GM21723 (cell line): ENCODE measurements at regions not wholly inside any gene's neighbourhood (a gene's known extent, or its start where the extent isn't known, plus 50 kb on each side); places are given as distances from the start of the nearest gene placed in this dataset.
"Not testable (repeated sequence)": the region's sequence is repeated elsewhere in the genome, so short reads cannot be mapped to it uniquely, and the experiment has no call there.

Experiments
- ATAC-seq: cut with Tn5 transposase; IDR thresholded peaks from one replicate; pipeline ENCODE4 v1.9.1; 2021; ENCODE audit warnings: mild to moderate bottlenecking, moderate library complexity; ENCODE audit not compliant: unreplicated experiment

DNA sequence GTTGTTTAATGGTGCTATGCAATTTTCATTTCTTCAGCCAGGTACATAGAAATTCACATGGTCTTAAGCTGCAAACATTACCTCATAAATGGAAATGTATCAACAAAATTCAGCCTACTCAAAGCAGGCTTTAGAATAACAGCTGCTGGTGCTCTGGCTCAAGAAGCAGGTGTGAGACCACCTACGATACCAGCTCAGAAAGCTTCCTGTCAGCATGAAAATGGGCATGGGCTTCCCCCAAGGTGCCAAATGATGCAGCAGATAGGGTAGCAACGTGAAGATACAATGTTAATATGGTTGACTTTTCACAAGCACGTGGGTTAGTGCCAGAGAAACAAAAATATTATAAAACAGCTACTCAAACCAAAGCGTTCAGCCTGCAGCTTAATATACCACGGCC lies 343.4 kb upstream of the PRICKLE1 start:
- no peak for ATAC-seq

DNA sequence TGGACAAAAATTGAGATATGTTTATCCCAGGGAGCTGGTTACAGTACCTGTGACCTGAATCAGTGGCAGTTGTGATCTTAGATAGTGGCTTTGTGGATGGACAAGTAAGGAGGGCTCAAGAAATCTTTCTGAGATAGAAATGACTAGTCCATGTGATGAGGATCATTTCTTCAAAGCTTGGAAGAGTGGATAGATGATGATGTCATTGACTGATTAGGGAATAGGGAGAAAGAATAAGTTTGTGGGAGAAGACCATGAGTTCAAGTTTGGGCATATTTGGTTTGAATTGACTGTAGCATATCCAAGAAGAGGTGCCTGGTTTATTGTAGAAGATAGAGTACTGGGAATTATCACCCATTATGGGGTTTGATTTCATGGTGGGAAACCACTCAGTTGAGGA lies 336.7 kb upstream of the PRICKLE1 start:
- no peak for ATAC-seq

DNA sequence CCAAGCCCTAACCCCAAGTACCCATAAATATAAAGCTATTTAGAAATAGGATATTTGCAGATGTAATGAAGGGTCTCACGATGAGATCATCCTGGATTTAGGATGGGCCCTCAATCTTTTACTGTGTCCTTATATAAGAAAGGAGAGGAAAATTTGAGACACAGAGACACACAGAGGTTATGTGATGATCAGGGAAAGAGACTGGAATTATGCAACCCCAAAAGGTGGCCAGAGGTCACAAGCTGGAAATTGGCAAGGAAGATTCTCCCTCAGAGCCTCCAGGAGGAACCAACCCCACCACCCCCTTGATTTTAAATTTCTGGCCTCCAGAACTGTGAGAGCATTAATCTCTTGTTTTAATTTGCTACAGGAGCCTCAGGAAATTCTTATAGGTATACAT lies 334.9 kb upstream of the PRICKLE1 start:
- ATAC-seq = no peak

DNA sequence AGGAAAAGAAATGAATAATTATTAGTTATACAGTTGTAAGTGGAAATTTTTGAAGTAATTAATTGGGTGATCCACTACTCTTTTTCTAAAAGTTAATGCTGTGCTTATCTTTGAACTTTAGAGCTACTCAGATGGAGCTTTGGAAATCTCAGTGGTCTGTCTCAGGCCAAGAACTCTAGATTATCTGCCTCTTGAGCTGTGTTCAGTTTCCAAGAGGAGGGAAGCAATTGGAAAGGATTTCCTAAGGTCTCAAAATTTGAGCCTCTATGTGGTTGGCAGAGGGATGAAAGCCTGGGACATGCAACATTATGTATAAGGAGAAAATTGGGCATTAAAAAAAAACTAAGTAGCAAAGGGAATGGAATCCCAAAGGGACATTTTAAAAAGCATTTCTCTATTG lies 334.0 kb upstream of the PRICKLE1 start:
- ATAC-seq = no peak

DNA sequence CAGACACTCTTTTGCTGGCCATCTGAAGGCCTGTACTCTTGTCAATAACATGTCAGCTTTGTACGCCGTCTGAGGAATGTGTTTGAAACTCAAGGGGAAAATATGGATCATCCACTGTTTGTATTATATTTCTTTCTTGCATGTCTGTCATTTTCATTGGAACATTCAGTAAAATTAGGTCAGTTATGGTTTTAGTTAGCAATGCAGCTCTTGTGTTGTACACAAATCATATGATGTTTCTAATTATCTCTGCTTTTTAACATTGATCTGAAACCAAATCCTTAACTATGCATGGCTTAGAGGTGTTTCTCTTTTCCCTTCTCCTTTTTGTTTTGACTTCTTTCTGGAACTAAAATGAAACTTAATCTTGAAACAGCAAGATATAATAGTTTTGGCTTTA lies 333.6 kb upstream of the PRICKLE1 start:
- no peak for ATAC-seq

DNA sequence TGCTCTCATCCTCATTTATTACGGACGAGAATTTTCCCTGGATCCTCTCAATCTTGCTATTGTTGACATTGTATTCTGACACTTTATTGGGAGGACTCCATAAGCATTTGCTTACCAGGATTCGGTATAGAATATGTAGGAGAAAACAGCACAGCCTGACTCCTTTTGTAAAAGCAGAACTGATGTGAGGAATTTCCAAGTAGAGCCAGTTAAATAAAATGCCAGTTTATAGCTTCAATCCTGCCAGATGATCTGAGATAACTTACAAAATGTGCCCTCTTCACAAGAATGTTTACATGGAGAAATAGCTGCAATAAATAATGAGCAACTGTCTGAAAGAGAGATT lies 332.9 kb upstream of the PRICKLE1 start:
- no peak for ATAC-seq

DNA sequence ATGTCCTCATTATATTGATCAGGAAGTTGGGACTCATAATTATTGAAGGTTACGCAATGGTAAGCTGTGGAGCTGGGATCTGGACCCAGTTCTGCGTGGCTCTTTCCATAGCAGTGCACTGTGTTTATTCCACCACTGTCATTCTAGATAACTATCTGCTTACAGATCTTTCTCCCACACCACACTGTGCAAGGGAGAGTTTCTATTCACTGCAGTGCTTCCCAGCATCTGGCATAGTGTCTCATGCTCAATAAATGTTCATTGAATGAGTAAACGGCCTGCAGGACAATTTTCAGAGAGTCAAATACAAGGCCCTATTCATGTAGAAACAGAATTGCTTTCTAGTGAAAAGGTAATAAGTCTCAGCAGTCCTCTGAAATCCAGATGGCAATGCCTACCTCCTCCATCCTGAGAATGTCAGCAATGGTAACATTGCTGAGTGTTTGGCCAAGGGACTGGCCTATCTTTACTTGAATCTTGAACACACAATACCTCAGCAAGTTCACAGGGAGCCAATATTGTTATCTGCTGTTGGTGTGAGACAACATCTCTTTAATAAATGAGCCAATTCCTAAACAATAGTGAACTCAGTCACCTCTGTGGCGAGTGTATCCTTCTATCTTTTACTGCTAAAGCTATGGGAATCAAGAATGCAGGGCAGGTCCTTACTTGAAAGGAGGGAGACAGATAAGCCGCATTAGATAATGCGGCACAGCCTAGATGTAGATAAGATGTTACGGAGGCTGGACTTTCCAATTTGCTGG lies 332.4 kb upstream of the PRICKLE1 start:
- no peak for ATAC-seq

DNA sequence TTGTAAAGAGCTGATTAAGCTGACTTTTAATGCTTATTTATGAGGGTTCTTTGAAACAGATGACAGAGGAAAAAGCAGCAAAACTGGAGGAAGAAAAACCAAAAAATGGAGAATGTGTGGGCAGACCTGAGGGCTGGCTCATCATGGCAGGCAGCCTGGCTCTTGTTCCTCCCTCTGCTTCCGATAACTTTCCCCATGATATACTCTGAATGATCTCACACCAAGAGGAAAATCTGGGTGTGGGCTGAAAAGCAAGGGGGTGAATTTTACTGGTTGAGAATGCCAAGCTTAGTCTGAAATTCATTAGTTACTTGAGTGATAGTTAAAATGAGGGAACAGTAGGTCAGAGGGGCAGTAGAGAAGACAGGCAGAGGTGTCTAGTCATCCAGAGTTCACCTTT lies 330.1 kb upstream of the PRICKLE1 start:
- ATAC-seq = no peak

DNA sequence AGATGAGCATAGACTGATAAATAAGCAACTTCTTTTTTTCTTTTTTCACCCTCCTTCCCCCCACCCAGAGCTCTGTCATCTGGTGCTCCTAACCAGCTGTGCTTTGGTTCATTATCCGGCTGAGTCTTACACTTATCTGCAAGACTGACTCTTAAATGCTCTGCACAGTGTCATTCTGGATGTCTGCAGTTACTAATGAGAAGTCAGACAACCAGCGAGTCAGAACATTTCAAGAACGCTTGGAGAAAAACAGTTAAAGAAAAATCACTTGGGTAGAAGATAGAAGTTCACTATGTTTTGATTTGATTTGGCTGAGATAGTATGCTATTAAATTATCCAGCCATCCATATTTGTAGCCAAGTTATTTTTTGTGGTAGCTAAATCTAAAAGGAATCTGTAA lies 328.9 kb upstream of the PRICKLE1 start:
- no peak for ATAC-seq

DNA sequence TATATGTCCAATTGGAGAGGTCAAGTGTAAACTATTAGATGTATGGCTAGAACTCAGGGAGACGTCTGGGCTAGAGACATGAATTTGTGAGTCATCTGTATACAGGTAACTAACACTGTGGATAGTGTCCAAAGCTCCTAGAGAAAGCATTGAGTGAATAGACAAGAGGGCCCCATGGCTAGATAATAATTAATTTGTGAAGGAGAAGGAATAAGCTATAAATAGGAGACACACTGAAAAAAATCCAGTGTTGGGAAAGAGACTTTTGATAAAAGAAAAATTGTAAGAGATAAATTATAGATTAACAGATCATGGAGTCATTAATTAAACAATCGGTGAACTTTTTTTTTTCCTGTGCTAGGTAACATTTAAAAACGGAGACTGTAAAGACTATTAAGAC lies 326.6 kb upstream of the PRICKLE1 start:
- no peak for ATAC-seq

DNA sequence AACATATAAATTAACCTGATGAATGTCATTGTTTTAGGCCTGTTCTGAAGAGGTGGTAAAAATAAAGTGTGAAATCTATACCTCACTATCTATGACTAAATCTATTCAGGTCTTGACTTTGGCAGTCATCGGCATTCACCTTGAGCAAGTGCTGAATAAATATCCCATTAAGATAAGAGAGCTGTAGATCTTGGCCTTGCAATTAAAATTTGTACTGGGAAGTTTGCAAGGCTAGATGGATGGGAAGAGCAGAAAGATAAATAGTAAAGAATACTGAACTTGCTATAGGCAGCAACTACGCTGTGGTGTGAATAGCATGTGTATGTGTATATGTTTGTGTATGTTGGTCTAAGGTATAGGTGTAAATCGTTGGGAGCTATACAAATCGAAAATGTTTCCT lies 325.9 kb upstream of the PRICKLE1 start:
- ATAC-seq = no peak

DNA sequence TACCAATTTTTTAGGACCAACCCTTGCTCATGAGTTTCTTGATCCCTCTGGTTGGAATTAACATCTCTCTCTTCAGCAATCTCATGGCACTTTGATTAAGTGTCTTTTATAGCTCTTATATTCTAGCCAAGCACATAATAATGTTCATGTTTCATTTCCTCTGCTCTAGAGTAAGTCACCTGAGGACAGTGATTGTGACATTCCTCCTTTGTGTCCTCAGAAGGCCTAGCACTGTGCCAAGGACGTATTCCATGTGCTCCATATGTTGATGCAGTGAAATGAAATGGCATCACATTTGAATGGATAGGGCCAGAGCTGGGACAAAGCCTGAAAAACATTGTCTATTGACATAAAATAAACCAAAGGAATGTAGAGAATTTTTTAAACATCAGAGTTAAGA lies 322.8 kb upstream of the PRICKLE1 start:
- ATAC-seq = no peak

DNA sequence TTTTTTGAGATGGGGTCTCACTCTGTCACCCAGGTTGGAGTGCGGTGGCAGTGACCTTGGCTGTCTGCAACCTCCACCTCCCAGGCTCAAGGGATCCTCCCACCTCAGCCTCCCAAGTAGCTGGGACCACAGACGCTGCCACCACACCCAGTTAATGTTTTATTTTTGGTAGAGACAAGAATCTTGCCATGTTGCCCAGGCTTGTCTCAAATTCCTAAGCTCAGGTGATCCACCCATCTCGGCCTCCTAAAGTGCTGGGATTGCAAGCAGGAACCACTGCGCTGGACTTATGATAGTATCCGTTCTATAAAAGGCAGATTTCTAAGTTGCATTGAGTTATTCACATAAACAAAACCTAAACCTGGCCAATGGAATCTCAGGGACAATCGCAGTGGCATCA lies 321.1 kb upstream of the PRICKLE1 start:
- ATAC-seq = no peak

DNA sequence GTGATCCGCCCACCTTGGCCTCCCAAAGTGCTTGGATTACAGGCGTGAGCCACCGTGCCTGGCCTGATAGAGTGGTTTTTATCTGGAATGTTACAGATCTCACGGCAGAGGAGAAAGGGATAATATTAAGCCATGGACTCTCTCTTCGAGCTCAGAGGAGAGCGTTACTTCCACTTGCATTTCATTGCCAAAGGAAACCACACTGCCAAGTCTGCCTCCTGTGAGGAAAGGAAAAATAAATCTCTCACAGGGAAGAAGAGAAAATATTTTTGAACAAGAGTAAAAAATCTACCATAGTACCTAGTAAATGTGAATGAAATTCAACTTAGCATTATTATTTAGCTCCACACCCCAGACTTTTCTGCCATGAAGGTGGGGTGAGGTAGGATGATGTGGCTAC lies 319.2 kb upstream of the PRICKLE1 start:
- no peak for ATAC-seq

DNA sequence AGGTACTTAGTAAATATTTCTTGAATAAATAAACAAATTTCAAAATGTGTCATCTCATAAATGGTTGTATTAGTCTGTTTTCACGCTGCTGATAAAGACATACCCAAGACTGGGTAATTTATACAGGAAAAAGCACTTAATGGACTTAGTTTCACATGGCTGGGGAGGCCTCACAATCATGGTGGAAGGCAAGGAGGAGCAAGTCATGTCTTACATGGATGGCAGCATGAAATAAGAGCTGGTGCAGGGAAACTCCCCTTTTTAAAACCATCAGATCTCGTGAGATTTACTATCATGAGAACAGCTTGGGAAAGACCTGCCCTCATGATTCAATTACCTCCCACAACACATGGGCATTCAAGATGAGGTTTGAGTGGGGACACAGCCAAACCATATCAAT lies 317.3 kb upstream of the PRICKLE1 start:
- ATAC-seq = not testable (repeated sequence)

DNA sequence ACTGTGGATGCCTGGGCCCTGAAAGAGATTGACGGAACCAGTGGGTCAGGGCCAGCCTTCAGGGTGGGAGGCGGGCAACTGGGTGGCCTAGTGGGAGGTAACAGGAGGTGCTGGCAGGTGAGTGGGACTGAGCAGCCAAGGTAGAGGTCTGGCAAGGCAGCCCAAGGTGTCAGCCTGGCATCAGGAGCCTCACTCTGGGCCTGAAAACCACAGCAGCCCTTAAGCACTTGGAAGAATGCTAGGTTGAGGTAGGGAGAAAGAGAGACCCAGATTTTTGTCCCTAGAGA lies 315.8 kb upstream of the PRICKLE1 start:
- ATAC-seq = no peak

DNA sequence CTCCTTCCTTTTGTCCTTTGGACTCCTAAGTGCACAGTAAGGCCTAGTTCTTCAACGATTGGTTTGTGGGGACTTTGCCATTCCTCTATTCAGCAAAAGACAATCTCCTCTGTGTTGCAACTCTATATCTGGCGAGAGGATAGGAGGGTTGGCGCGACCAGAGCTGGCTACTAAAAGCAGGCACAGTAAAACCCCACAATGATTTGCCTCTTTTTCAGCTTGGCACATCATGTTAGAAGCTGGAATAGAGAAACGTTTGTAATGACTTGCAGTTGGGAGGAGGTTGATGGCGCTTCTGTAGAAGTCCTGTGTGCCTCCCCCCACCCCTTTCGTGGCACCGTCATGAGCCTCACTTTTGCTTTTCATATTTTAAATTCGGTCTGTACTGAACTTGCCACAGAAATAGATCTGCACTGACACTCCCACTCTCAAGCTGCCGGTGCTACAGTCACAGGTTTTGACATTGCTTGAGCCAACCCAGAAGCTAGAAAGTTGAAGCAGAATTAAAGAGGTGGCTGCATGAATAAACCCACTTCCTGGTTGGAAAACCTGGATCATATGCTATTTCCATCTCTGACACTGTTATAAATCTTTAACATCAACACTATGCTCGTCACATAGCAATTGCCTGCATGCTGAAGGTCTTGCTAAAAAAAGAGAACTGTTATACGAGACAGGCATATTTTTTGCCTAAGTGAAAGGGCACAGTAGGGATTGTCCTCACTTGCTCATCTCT lies 315.3 kb upstream of the PRICKLE1 start:
- ATAC-seq = no peak

DNA sequence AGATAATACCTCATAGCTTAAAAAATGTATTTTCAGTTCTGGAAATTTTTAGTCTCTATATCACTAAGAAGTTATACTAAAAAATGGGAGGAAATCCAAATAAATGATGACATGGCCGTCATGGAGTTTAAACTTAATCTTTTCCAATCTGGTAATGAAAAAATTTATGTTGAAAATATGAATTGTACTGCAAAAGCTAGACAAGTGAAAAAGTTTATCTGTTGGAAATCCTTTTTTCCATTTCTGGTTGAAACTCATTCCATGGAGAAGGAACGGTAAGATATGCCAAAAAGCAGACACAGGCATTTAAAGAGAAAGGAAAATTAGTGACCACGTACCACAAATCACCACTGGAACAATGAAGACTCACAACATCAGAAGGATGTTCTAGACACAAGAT lies 314.2 kb upstream of the PRICKLE1 start:
- no peak for ATAC-seq

DNA sequence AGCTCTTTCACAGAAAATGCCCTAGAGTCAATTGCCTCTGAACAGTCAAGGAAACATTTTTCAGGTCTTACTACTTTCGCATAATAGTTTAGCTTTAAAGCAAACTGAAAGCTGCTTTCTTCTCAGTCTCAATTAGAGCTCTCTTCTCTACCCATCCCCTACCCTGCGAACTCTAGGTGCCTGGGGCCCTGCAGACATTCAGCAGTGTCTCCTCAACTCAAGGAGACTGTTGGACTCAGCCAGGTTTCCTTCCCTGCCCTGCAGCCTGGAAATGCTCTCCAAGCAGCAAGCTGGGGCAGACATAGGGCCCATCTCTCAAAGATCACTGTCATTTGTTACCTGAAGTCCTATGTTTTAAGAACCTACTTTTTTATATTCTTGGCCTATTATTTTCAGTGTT lies 312.5 kb upstream of the PRICKLE1 start:
- no peak for ATAC-seq

DNA sequence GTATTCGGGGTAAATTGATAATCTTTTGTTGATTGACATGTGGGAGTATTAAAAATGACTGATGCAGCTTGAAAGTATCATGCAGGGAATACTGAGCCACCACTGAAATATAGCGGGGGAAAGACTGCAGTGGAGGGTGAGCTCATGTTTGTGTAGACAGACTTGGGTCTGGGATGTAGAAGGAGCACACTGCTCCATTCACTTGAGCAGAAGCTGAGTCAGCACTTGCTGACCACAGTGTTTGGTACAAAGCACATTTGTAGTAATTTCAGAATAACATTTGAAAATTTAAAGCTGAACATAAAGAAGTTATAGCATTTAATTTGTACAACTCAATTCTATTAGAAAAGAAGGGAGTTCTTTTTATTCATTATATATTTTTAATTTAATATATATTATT lies 304.3 kb upstream of the PRICKLE1 start:
- no peak for ATAC-seq

DNA sequence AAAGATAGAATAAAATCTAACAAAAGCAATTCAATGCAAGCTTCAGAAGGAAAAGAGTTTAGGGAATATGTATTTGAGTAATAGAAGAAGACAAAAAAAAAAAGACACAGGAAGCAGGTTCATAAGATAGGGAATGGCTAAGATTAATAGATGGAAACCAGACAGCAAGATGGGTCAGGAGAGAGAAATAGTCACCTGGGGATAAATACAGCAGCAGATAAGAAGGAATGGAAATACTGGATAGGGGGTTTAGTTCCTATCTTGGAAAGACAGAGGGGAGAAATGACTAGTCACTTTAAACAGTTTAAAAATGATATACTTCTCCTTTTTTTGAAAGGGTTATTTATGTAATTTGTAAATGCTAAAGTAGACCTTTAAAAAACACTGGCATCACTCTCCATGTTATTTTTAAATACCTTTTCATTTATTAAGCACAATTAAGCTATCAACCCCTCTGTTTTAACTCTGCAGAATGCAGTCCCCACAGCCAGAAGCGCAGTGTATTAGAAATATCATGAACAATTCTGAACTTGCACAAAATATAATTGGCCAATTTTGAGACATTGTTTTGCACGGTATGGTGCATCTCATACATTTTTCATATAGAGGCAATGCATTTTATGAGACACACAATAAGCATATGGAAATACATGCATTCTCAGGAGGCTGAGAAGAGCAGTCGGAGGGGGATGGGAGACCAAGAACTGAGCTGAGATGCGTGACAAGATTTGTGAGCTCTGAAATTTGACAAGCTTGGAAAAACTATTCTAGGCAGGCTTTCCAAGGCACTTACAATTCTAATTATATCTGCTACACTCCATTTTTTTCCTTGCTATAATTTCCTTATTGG lies 303.4 kb upstream of the PRICKLE1 start:
- ATAC-seq = no peak

DNA sequence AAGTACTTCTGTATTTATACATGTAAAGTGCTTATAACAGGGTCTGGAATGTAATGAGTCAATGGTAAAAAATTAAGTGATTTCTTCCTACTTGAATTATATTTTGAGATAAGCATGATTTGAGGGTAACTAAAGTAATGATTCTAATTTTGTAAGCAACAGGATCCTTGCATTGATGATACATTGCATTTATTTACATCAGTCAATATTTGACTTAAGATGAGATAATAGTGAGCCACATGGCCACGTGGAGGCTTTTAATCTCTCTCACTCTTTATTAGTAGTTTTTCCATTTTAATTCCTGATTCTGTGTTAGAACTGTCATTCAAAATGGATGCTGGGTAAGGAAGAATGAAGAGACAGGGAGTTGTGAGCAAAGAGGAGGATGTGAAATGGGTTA lies 298.1 kb upstream of the PRICKLE1 start:
- ATAC-seq = no peak
